Activated CD8-positive, alpha-beta memory T cell treated with anti-CD3 and anti-CD28 coated beads, Interleukin-2, amount 10 ng/mL, durations not matched to agents 7 days and 5 days (primary cell): ENCODE measurements at regions not wholly inside any gene's neighbourhood (a gene's known extent, or its start where the extent isn't known, plus 50 kb on each side); places are given as distances from the start of the nearest gene placed in this dataset.
"Not testable (repeated sequence)": the region's sequence is repeated elsewhere in the genome, so short reads cannot be mapped to it uniquely, and the experiment has no call there.

Experiments used
- ATAC-seq: fragments of 150-1000 bp; cut with Tn5 transposase; one replicate; pipeline ENCODE4 v1.10.0; 2021; ENCODE audit warnings: moderate library complexity
- CTCF ChIA-PET: fragments of 350-600 bp; sonication (Branson Sonifier 250); formaldehyde crosslinking; loops from one replicate; lab custom pipeline; 2021; ENCODE audit warnings: antibody characterized with exemption; lab: Charles Lee
- DNase-seq: peaks from one replicate; pipeline ENCODE4 v3.0.0-alpha.2; 2020
- H3K27ac Mint-ChIP-seq: one replicate; pipeline ENCODE4 v1.8.0; 2021; ENCODE audit warnings: mild to moderate bottlenecking, mixed read lengths
- H3K27me3 Mint-ChIP-seq: one replicate; pipeline ENCODE4 v1.8.0; 2021; ENCODE audit warnings: mixed read lengths
- H3K36me3 Mint-ChIP-seq: one replicate; pipeline ENCODE4 v1.8.0; 2021; ENCODE audit warnings: mild to moderate bottlenecking, mixed read lengths
- H3K4me1 Mint-ChIP-seq: one replicate; pipeline ENCODE4 v1.8.0; 2021; ENCODE audit warnings: mixed read lengths
- H3K4me3 Mint-ChIP-seq: one replicate; pipeline ENCODE4 v1.8.0; 2021; ENCODE audit warnings: mild to moderate bottlenecking, moderate library complexity, mixed read lengths
- H3K9me3 Mint-ChIP-seq: one replicate; pipeline ENCODE4 v1.8.0; 2022; ENCODE audit warnings: low read depth, mixed read lengths

GRCh38 chr9:88596376-88596775, 61.4 kb downstream of the NXNL2 start:
- Mint-ChIP-seq H3K4me1 (peaks cover 15% of the 10 kb centered on the region), H3K4me3 (no peak overlapping the region), H3K27ac (no peak overlapping the region), H3K27me3 (peaks cover 61% of the 10 kb centered on the region), H3K9me3 (no peaks in the 10 kb centered on the region), H3K36me3 (no peaks in the 10 kb centered on the region)
- CTCF ChIA-PET, result interaction anchor here (2.0 kb wide), 1 partner anchor 17 kb away, joined by 7 read pairs; no protein-coding TSS in a partner anchor
- no peak for DNase-seq
- no peak for ATAC-seq

DNA sequence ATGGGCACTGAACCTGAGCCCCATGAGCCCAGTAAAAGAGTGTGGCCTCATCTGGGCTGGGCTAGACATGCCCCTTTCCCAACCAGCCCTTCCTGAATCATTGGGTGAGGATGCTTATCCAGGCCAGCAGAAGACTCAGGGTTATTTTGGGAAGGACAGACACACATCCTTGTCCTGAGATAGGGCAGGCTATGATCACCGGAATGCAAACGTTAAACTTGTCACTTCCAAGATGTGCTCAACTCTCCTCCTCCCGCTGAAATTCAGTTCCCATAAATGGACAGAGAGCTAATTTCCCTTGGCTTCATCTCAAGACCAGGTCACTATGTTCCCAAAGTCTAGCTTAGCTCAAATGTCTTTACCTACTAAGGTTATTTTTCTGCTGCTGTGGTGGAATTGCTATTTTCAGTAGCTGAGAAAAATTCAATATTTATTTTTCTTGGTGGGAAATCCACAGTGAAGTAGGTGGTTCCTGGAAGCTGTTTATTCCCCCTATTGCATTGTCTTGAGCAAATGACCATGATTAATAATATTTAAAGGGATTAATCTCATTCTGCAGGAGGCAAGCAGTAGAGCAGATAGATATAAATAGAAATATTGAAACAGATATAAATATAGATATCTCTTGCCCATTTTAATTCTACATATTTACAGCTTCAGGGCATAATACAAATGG, 70.0 kb downstream of the NXNL2 start:
- no peak for ATAC-seq
- Mint-ChIP-seq H3K36me3 (no peaks in the 10 kb centered on the region), H3K9me3 (no peaks in the 10 kb centered on the region), H3K4me1 (no peaks in the 10 kb centered on the region), H3K27me3 (peaks cover 21% of the 10 kb centered on the region), H3K4me3 (no peak overlapping the region), H3K27ac (no peak overlapping the region)
- CTCF ChIA-PET, result no interaction called here
- DNase-seq, result no peak

DNA sequence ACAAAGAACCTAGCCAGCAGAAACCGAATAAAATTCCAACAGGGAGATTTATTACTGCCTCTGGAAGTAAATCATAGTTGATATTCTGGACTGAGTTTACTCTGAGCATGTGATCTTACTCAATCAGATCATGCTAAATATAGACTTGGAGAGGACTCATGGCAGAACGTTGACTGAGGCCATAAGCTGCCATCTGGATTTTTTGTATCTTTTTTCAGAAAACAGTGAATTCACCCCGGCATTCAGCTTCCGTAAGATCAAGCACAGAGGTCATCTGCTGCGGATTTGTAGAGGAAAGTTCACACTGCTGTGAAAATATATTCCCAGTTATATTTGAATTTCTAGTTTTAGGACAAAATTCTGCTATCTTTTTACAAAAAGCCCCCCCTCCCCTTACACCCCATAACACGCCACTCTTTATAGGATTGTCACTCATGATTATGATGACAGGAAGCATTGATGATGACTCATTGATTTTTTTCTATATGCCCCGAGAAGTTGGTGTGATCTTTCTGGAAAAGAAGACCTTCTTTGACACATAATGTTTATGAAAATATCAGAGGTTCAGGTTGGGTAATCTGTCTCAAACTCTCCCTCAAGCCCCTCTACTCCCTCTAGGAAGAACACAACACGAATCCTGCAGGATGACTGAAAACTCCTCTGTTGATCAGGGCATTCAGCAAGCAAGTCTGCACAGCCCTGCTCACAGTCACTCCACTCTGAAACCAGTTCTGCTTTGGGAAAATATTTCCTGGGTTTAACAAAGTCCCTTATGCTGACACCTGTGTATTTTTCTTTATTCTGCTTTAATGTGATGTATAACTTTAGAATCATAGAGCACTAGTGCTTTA, 70.8 kb downstream of the NXNL2 start:
- no peak overlapping the region for H3K27ac Mint-ChIP-seq
- DNase-seq (no peak), ATAC-seq (no peak)
- no peak overlapping the region for H3K4me3 Mint-ChIP-seq
- no peaks in the 10 kb centered on the region for H3K4me1 Mint-ChIP-seq
- H3K27me3 Mint-ChIP-seq, result peaks cover 14% of the 10 kb centered on the region
- no peaks in the 10 kb centered on the region for H3K9me3 Mint-ChIP-seq
- CTCF ChIA-PET, result no interaction called here
- no peaks in the 10 kb centered on the region for H3K36me3 Mint-ChIP-seq

DNA sequence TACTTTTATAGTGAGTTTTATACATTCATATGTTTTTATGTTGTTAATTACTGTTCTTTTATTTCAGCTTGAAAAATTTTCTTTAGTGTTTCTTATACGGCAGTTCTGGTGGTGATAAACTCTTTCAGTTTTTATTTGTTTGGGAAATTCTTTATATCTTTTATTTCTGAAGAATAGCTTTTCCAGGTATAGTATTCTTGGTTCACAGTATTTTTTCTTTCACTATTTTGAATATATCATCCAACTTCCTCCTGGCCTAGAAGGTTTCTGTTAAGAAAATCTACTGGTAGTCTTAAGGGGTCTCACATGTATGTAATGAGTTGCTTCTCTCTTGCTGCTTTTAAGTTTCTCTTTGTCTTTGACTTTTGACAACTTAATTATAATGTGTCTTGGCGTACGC, 79.4 kb downstream of the NXNL2 start:
- no peaks in the 10 kb centered on the region for H3K4me1 Mint-ChIP-seq
- H3K27ac Mint-ChIP-seq, result no peak overlapping the region
- no peak for ATAC-seq
- no peak for DNase-seq
- no peak overlapping the region for H3K4me3 Mint-ChIP-seq
- H3K9me3 Mint-ChIP-seq, result peaks cover 2% of the 10 kb centered on the region
- H3K27me3 Mint-ChIP-seq, result no peaks in the 10 kb centered on the region
- H3K36me3 Mint-ChIP-seq, result peaks cover 2% of the 10 kb centered on the region
- CTCF ChIA-PET, result no interaction called here

DNA sequence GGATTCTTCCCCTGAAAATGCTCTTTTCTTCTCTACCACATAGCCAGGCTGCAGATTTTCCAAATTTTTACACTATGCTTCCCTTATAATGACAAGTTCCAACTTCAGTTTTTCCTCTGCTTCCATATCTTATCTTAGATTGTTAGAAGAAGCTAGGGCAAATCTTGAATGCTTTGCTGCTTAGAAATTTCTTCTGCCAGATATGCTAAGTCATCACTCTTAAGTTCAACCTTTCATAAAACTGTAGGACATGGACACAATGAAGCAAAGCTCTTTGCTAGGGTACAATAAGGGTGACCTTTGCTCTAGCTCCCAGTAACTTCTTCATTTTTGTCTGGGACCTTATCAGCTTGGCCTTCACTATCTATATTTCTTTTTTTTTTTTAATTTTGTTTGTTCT, 88.7 kb downstream of the NXNL2 start:
- CTCF ChIA-PET, result no interaction called here
- Mint-ChIP-seq H3K27me3 (peaks cover 2% of the 10 kb centered on the region), H3K27ac (no peak overlapping the region), H3K36me3 (no peaks in the 10 kb centered on the region), H3K4me1 (no peaks in the 10 kb centered on the region), H3K9me3 (no peaks in the 10 kb centered on the region), H3K4me3 (no peak overlapping the region)
- ATAC-seq, result no peak
- no peak for DNase-seq

DNA sequence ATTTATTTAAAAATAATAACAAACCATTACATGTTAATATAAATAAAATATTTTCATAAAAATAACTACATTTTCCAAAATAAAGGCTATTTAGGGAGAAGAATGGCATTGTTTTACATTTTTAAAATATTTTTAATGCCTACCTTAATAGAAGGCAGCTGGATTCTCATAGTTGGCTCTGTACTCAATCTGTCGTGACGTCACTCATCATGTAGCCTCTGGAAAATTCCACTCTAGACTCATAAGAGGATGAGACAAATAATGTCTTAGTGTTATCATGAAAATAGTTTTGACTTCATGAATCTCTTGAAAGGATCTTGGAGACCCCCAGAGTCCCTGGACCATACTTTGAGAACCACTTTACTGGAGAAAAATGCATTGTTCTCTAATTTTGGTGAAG, 93.1 kb downstream of the NXNL2 start:
- Mint-ChIP-seq H3K4me1 (no peaks in the 10 kb centered on the region), H3K4me3 (no peak overlapping the region), H3K27ac (no peak overlapping the region), H3K9me3 (no peaks in the 10 kb centered on the region), H3K27me3 (peaks cover 3% of the 10 kb centered on the region), H3K36me3 (no peaks in the 10 kb centered on the region)
- CTCF ChIA-PET, result no interaction called here
- DNase-seq (no peak), ATAC-seq (no peak)

- H3K36me3 Mint-ChIP-seq, result no peaks in the 10 kb centered on the region
- H3K4me1 Mint-ChIP-seq, result no peaks in the 10 kb centered on the region
- no peak for DNase-seq
- H3K4me3 Mint-ChIP-seq, result no peak overlapping the region
- ATAC-seq, result no peak
- CTCF ChIA-PET, result no interaction called here
- no peaks in the 10 kb centered on the region for H3K9me3 Mint-ChIP-seq
- H3K27ac Mint-ChIP-seq, result no peak overlapping the region
- H3K27me3 Mint-ChIP-seq, result peaks cover 3% of the 10 kb centered on the region
Observed at GRCh38 chr9:88628811-88629210, 93.8 kb downstream of the NXNL2 start.

- H3K9me3 Mint-ChIP-seq, CTCF ChIA-PET, H3K36me3 Mint-ChIP-seq, H3K4me3 Mint-ChIP-seq, H3K27me3 Mint-ChIP-seq, H3K4me1 Mint-ChIP-seq, H3K27ac Mint-ChIP-seq, ATAC-seq, DNase-seq: not testable (repeated sequence)
Observed at GRCh38 chr9:88630574-88630973, 95.6 kb downstream of the NXNL2 start.

GRCh38 chr9:88635151-88635550, 100.2 kb downstream of the NXNL2 start:
- Mint-ChIP-seq H3K36me3 (no peaks in the 10 kb centered on the region), H3K4me1 (no peaks in the 10 kb centered on the region), H3K27ac (no peak overlapping the region), H3K4me3 (no peak overlapping the region), H3K27me3 (peaks cover 21% of the 10 kb centered on the region), H3K9me3 (peaks cover 3% of the 10 kb centered on the region)
- ATAC-seq, result no peak
- CTCF ChIA-PET, result no interaction called here
- DNase-seq, result no peak

DNA sequence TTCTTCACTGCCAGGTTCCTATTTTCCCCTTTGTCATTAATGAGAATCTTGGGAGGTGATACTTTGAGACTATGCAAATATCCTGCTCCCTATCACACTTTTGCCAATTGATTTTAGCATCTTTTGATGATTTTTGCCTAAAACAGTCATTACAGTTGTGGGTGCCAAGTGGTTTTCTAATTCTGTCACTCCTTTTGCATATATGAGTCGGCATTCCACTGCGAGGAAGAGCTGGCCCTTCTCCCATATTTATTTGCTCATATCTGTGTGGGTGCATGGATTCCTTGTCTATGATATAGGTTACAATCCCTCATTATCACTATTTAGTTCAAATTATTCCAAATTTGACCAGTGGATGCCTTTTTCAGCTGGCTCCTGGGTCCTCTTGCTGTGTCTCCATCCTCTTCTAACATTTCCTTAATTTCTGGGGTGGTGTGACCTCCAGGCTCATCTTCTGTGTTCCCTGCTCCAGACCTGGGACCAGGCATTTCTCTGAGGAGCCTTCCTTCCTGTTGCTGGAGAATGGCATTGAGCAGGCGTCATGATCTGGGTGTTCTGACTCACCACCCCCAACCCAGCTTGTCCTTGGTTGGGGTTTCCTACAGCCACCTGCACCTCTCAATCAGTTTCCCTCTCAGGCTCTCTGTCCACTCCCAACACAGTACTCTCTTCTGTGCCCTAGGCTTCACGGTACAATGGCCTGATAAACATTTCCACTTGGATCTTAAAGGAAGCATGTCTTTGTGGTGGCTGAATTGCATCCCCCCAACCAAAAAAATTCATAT, 106.7 kb downstream of the NXNL2 start:
- CTCF ChIA-PET, result no interaction called here
- Mint-ChIP-seq H3K36me3 (no peaks in the 10 kb centered on the region), H3K27me3 (peaks cover 14% of the 10 kb centered on the region), H3K4me1 (no peaks in the 10 kb centered on the region), H3K9me3 (peaks cover 3% of the 10 kb centered on the region), H3K4me3 (no peak overlapping the region), H3K27ac (no peak overlapping the region)
- no peak for ATAC-seq
- DNase-seq, result no peak

DNA sequence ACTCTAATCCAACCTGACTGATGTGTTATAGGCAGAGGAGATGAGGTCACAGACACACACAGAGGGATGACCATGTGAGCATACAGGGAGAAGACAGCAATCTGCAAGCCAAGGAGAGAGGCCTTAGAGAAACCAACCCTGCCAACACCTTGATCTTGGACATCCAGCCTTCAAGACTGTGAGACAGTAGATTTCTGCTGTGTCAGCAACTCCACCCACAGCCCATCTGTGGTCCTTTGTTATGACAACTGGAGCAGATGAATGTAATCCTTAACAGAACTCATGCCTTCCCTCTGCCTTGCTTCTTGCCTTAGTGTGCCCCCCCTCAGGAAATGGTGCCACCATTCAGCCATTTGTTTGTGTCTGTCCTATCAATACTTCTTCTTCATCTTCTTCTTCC, 107.4 kb downstream of the NXNL2 start:
- peaks cover under 1% of the 10 kb centered on the region for H3K9me3 Mint-ChIP-seq
- H3K36me3 Mint-ChIP-seq, result no peaks in the 10 kb centered on the region
- H3K4me1 Mint-ChIP-seq, result no peaks in the 10 kb centered on the region
- ATAC-seq, result no peak
- CTCF ChIA-PET, result no interaction called here
- no peak overlapping the region for H3K4me3 Mint-ChIP-seq
- peaks cover 7% of the 10 kb centered on the region for H3K27me3 Mint-ChIP-seq
- H3K27ac Mint-ChIP-seq, result no peak overlapping the region
- no peak for DNase-seq

DNA sequence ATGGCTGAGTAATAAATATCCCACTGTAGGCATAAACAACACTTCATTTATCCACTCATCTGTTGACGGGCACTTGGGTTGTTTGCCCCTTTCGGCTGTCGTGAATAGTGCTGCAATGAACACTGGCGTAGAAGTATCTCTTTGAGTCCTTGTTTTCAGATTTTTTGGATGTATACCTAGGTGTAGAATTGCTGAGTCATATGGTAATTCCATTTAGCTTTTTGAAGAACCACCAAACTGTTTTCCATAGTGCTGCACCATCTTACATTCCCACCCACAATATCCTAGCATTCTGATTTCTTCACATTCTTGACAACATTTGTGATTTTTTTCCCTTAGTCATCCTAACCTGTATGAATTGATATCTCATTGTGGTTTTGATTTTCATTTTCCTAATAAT, 109.0 kb downstream of the NXNL2 start:
- Mint-ChIP-seq H3K9me3 (no peaks in the 10 kb centered on the region), H3K4me1 (no peaks in the 10 kb centered on the region), H3K27me3 (peaks cover 6% of the 10 kb centered on the region), H3K27ac (no peak overlapping the region), H3K4me3 (no peak overlapping the region), H3K36me3 (no peaks in the 10 kb centered on the region)
- ATAC-seq (no peak), DNase-seq (no peak)
- CTCF ChIA-PET, result no interaction called here

DNA sequence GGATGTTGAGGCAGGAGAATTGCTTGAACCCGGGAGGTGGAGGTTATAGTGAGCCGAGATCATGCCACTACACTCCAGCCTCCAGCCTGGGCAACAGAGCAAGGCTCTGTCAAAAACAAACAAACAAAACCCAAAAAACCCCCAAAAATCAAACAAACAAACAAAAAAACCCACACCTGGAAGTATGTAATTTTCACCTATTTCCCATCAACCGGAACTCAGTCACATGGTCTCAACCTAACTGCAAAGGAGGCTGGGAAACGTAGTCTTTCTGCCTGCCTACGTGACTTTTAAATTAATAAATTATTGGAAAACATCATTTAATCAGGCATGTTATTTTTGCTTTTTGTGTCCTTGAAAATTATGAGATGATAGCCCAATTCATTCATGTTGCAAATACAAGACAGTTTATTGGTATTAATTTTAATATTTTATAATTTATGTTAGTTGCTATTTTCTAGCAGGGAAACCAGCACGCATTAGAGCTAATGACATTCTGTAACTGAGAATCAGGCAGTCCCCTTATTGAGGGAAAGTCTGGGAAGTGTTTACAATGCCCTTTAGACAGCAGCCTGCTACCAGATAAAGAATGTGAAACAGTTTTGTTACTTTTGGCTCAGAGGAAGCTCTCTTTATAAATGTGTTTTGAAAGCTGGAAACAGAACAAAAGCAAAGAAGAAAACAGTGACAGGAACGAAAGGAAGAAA, 110.3 kb downstream of the NXNL2 start:
- Mint-ChIP-seq H3K36me3 (no peaks in the 10 kb centered on the region), H3K27me3 (peaks cover 6% of the 10 kb centered on the region), H3K27ac (no peak overlapping the region), H3K4me3 (no peak overlapping the region), H3K9me3 (no peaks in the 10 kb centered on the region), H3K4me1 (no peaks in the 10 kb centered on the region)
- no peak for ATAC-seq
- CTCF ChIA-PET, result no interaction called here
- no peak for DNase-seq
